Ishikawa (cell line): ENCODE measurements at regions not wholly inside any gene's neighbourhood (a gene's known extent, or its start where the extent isn't known, plus 50 kb on each side); places are given as distances from the start of the nearest gene placed in this dataset.

ENCODE experiments used
- CEBPB ChIP-seq: IDR thresholded peaks from 2 replicates; pipeline ENCODE4 v1.6.1; 2012
- CREB1 ChIP-seq: IDR thresholded peaks from 2 replicates; pipeline ENCODE4 v1.6.1; 2012; ENCODE audit warnings: low read depth
- EGR1 ChIP-seq: IDR thresholded peaks from 2 replicates; pipeline ENCODE4 v1.6.1; 2012
- EP300 ChIP-seq: IDR thresholded peaks from 2 replicates; pipeline ENCODE4 v1.6.1; 2012; ENCODE audit warnings: borderline replicate concordance
- FOXM1 ChIP-seq: IDR thresholded peaks from 2 replicates; pipeline ENCODE4 v1.6.1; 2012; ENCODE audit warnings: low read depth, borderline replicate concordance
- MAX ChIP-seq: IDR thresholded peaks from 2 replicates; pipeline ENCODE4 v1.6.1; 2012
- NFIC ChIP-seq: IDR thresholded peaks from 2 replicates; pipeline ENCODE4 v1.6.1; 2012
- RAD21 ChIP-seq: IDR thresholded peaks from 2 replicates; pipeline ENCODE4 v1.6.1; 2012; ENCODE audit warnings: low read depth
- REST ChIP-seq: IDR thresholded peaks from 2 replicates; pipeline ENCODE4 v1.6.1; 2012; ENCODE audit warnings: low read depth, mild to moderate bottlenecking
- TAF1 ChIP-seq: IDR thresholded peaks from 2 replicates; pipeline ENCODE4 v1.6.1; 2012; ENCODE audit warnings: low read depth, mild to moderate bottlenecking
- TCF12 ChIP-seq: IDR thresholded peaks from 2 replicates; pipeline ENCODE4 v1.6.1; 2012; ENCODE audit warnings: low read depth
- TEAD4 ChIP-seq: IDR thresholded peaks from 2 replicates; pipeline ENCODE4 v1.6.1; 2012
- USF1 ChIP-seq: IDR thresholded peaks from 2 replicates; pipeline ENCODE4 v1.6.1; 2012
- YY1 ChIP-seq: IDR thresholded peaks from 2 replicates; pipeline ENCODE4 v1.6.1; 2012; ENCODE audit warnings: low read depth
- ZBTB7A ChIP-seq: IDR thresholded peaks from 2 replicates; pipeline ENCODE4 v1.6.1; 2012; ENCODE audit warnings: low read depth

GRCh38 chr5:116675626-116675910 lies 100.9 kb upstream of the SEMA6A start:
- TF ChIP-seq REST (no peak), FOXM1 (no peak), NFIC (no peak), CEBPB (no peak), CREB1 (no peak), EGR1 (no peak), USF1 (no peak), RAD21 (no peak), TAF1 (no peak), MAX (no peak), ZBTB7A (no peak), TCF12 (no peak), EP300 (no peak), TEAD4 (no peak), YY1 (no peak)

GRCh38 chr5:116674881-116675625 lies 100.4 kb upstream of the SEMA6A start:
- no peak for TF ChIP-seq ZBTB7A

GRCh38 chr5:116673453-116673852 lies 98.8 kb upstream of the SEMA6A start:
- TF ChIP-seq FOXM1 (no peak), CREB1 (no peak), EGR1 (no peak), MAX (no peak), EP300 (no peak), CEBPB (no peak), TCF12 (no peak), NFIC (no peak), TEAD4 (no peak), REST (no peak), USF1 (no peak), YY1 (no peak), TAF1 (no peak)

GRCh38 chr5:116672203-116672602 lies 97.6 kb upstream of the SEMA6A start:
- TF ChIP-seq USF1 (no peak), CEBPB (no peak), EP300 (no peak), REST (no peak), YY1 (no peak), RAD21 (no peak), TAF1 (no peak), FOXM1 (no peak)

- TF ChIP-seq CREB1 (no peak), FOXM1 (no peak), ZBTB7A (no peak), TCF12 (no peak), USF1 (no peak), RAD21 (no peak), MAX (no peak), CEBPB (no peak), REST (no peak), TEAD4 (no peak), YY1 (no peak), NFIC (no peak), EP300 (no peak), EGR1 (no peak), TAF1 (no peak)
Observed at GRCh38 chr5:116671211-116671736, 96.7 kb upstream of the SEMA6A start.
